ENCODE measurements at regions not wholly inside any gene's neighbourhood (a gene's known extent, or its start where the extent isn't known, plus 50 kb on each side); places are given as distances from the start of the nearest gene placed in this dataset.
A peak's percentile ranks its signal among the peaks of the same experiment; 100 is the strongest.

DNA sequence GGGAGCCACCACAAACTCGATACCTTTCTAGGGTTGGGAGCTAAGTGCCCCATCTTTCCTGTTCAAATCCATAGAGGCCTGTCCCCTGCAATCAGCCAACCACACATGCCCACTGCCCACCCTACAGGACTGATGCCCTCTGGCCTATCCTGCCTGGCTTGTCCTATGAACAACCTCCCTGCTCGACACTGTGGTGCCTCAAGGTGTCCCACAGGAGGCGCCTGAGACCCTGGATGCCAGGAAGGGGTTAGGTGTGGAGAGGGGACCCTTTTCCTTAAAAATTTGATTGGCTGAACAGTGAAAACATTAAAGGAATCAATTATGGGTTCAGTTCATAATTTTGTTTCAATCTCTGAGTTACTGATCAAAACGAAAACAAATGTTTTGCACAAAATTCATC is 97.3 kb upstream of the FZD10 start:
- H3K4me3 ChIP-seq, result no peak overlapping the region
- H3K4me1 ChIP-seq (ENCODE audit: low read depth), result no peaks in the 10 kb centered on the region
- DNase-seq (ENCODE audit: low read depth in 1 of 2, low spot score in 1 of 2), result no peak
- no peaks in the 10 kb centered on the region for H3K36me3 ChIP-seq
- TF ChIP-seq, protein P1, sequence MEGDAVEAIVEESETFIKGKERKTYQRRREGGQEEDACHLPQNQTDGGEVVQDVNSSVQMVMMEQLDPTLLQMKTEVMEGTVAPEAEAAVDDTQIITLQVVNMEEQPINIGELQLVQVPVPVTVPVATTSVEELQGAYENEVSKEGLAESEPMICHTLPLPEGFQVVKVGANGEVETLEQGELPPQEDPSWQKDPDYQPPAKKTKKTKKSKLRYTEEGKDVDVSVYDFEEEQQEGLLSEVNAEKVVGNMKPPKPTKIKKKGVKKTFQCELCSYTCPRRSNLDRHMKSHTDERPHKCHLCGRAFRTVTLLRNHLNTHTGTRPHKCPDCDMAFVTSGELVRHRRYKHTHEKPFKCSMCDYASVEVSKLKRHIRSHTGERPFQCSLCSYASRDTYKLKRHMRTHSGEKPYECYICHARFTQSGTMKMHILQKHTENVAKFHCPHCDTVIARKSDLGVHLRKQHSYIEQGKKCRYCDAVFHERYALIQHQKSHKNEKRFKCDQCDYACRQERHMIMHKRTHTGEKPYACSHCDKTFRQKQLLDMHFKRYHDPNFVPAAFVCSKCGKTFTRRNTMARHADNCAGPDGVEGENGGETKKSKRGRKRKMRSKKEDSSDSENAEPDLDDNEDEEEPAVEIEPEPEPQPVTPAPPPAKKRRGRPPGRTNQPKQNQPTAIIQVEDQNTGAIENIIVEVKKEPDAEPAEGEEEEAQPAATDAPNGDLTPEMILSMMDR (IDR thresholded peaks at IDR 0.05; ENCODE audit: low read depth, low read length), result no peak
- H3K27me3 ChIP-seq, result peaks cover 12% of the 10 kb centered on the region
- no peak overlapping the region for H3K27ac ChIP-seq
- H3K9me3 ChIP-seq (ENCODE audit: low read depth), result no peaks in the 10 kb centered on the region

DNA sequence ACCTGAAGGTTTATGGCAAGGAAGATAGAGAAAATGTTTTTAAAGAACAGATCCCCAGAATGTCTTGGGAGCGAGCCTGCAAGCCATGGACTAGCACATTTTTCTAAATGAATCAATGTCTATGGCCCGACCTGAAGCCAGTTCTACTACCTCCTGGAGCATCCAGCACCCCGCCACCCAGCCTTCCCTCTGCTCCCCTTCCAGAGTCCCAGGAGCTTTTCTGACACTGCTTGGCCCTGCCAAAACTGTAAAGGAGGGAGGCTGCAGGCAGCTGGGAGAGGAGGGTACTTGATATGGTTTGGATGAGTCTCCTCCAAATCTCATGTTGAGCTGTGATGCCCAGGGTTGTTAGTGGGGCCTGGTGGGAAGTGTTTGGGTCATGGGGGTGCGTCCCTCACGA is 95.5 kb upstream of the FZD10 start:
- Histone ChIP-seq H3K9me3 (ENCODE audit: low read depth) (no peaks in the 10 kb centered on the region), H3K36me3 (no peaks in the 10 kb centered on the region), H3K4me1 (ENCODE audit: low read depth) (no peaks in the 10 kb centered on the region), H3K27me3 (peaks cover 5% of the 10 kb centered on the region), H3K27ac (no peak overlapping the region), H3K4me3 (no peak overlapping the region)
- DNase-seq (ENCODE audit: low read depth in 1 of 2, low spot score in 1 of 2), result no peak
- TF ChIP-seq, protein P1 (IDR thresholded peaks at IDR 0.05; ENCODE audit: low read depth, low read length), result no peak

DNA sequence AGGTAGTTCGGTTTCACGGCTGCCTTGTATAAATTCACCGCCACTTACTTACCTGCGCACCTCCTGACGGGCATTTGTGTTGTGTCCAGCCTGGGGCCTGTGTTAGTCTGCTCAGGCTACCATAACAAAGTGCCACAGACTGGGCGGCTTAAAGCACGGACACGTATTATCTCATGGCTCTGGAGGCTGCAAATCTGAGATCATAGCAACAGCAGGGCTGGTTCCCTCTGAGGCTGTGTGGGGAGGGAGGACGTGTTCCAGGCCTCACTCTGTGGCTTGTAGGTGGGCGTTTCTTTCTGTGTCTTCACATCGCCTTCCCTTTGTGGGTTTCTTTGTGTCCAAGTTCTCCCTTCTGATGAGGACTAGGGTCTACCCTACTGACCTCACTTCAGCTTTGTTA is 93.5 kb upstream of the FZD10 start:
- H3K27me3 ChIP-seq, result peaks cover 7% of the 10 kb centered on the region
- DNase-seq (ENCODE audit: low read depth in 1 of 2, low spot score in 1 of 2), result no peak
- H3K27ac ChIP-seq, result no peak overlapping the region
- H3K4me3 ChIP-seq, result no peak overlapping the region
- no peaks in the 10 kb centered on the region for H3K9me3 ChIP-seq (ENCODE audit: low read depth)
- TF ChIP-seq, protein P1 (IDR thresholded peaks at IDR 0.05; ENCODE audit: low read depth, low read length), result no peak
- no peaks in the 10 kb centered on the region for H3K4me1 ChIP-seq (ENCODE audit: low read depth)
- H3K36me3 ChIP-seq, result no peaks in the 10 kb centered on the region

DNA sequence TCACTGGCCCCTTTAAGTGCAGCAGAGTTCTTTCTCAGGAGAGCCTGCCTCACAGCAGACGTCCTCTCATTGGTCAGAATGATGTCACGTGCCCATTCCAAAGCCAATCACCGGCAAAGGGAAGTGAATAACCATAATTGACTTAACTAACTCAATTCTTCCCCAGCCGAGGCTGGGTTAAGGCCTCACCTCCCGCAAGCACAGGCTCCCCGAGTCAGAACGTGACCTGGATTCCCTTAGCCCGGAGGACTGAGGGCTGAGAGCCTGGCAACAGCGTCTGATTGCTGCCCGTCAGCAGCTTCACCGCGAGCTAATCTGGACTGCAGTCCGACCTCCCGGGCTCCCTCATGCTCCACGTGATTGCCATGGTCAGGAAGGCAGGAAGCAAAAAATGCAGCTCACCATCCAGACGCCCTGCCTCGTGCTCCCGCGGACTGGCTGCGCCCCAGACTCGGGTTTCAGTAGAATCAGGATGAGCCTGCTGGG is 92.1 kb upstream of the FZD10 start:
- TF ChIP-seq, protein P1 (IDR thresholded peaks at IDR 0.05; ENCODE audit: low read depth, low read length), result no peak
- peak in 1 of 2 donors; percentile 26 for DNase-seq (ENCODE audit: low read depth in 1 of 2, low spot score in 1 of 2)
- no peaks in the 10 kb centered on the region for H3K36me3 ChIP-seq
- no peaks in the 10 kb centered on the region for H3K9me3 ChIP-seq (ENCODE audit: low read depth)
- peaks cover 11% of the 10 kb centered on the region for H3K27me3 ChIP-seq
- no peaks in the 10 kb centered on the region for H3K4me1 ChIP-seq (ENCODE audit: low read depth)
- no peak overlapping the region for H3K4me3 ChIP-seq
- H3K27ac ChIP-seq, result no peak overlapping the region

DNA sequence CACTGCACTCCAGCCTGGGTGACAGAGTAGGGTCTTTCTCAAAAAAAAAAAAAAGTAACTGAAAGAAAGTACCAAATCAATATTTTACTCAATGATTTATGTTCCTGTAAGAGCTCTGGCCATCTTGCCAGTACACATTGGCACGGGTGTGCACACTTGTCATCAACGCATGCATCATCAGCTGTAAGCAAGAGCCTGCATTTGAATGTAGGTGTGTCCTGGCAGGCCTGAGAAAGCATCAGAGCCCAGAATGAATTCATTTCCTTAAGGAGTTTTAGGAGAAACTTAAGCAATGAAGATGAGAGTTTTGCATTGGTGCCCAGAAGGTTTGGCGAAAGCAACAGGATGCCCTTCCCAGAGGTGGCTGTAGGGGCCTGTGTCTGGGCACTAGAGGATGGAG is 88.5 kb upstream of the FZD10 start:
- Histone ChIP-seq H3K4me1 (ENCODE audit: low read depth) (no peaks in the 10 kb centered on the region), H3K4me3 (no peak overlapping the region), H3K9me3 (ENCODE audit: low read depth) (no peaks in the 10 kb centered on the region), H3K36me3 (no peaks in the 10 kb centered on the region), H3K27me3 (peaks cover 6% of the 10 kb centered on the region), H3K27ac (no peak overlapping the region)
- TF ChIP-seq, protein P1 (IDR thresholded peaks at IDR 0.05; ENCODE audit: low read depth, low read length), result no peak
- DNase-seq (ENCODE audit: low read depth in 1 of 2, low spot score in 1 of 2), result no peak

Measured in cardiac muscle cell (in vitro differentiated cells and primary cell).